Uterus (tissue), 2 donors: ENCODE measurements at regions not wholly inside any gene's neighbourhood (a gene's known extent, or its start where the extent isn't known, plus 50 kb on each side); places are given as distances from the start of the nearest gene placed in this dataset.

ENCODE experiments used
- POLR2A ChIP-seq, 2 donors: fragments of 450-650 bp; IDR thresholded peaks; one replicate each; pipeline ENCODE4 v1.6.1; 2016; ENCODE audit warnings: antibody characterized with exemption in 2 of 2, mild to moderate bottlenecking in 1 of 2, moderate library complexity in 1 of 2
- TF ChIP-seq, protein P1 (sequence below), 4 experiments: fragments of 200-600 bp in 2 of 4; fragments of 450-650 bp in 2 of 4; sonication (generic) in 2 of 4; IDR thresholded peaks; one replicate each; pipeline ENCODE4 v1.5.1; 2016 to 2019; ENCODE audit warnings: antibody characterized with exemption in 4 of 4, mild to moderate bottlenecking in 2 of 4, moderate library complexity in 1 of 4

DNA sequence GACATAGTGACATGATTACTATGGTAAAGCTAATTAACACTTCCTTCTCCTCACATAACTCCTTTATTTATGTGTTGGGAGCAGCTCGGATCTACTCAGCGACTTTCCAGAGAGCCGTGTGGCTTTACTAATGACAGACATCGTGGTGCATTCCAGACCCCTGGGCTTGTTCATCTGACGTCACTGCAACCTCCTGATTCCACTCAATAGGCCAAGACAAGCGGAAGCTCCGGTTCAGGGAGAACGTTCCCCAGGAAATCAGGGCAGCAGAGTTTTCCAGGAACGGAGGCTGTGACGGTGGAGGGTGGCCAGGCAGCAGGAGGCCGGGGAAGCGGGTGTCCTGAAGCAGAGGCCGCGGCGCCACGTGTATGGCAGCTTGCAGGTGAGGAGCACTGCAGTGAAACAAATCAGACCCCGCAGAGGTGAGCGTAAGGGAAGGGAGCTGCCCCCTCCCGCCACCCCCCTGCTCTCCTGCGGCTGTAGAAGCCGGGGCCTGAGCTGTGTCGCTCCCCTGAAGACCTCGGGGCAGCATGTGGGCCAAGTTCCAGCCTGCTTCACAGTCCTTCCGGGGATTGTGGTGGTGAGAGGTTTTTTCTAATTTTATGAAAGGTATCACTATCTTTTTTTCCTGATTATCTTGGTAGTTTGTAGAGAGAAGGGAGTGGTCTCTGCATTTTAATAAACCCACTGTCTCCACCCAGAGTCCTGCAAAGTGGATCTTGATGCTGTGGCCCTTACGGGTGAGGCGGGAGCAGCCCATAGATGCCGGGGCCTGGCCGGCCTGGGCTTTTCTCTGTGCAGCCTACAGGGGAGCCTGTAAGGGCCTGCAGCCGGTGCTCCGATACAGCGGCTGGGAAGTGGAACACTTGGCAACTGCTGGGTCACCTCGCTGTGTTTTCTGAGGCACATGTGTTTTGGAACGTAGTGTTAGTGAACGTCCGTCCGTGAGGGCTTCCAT, 220.4 kb upstream of the IRX4 start:
- TF ChIP-seq, protein P1, sequence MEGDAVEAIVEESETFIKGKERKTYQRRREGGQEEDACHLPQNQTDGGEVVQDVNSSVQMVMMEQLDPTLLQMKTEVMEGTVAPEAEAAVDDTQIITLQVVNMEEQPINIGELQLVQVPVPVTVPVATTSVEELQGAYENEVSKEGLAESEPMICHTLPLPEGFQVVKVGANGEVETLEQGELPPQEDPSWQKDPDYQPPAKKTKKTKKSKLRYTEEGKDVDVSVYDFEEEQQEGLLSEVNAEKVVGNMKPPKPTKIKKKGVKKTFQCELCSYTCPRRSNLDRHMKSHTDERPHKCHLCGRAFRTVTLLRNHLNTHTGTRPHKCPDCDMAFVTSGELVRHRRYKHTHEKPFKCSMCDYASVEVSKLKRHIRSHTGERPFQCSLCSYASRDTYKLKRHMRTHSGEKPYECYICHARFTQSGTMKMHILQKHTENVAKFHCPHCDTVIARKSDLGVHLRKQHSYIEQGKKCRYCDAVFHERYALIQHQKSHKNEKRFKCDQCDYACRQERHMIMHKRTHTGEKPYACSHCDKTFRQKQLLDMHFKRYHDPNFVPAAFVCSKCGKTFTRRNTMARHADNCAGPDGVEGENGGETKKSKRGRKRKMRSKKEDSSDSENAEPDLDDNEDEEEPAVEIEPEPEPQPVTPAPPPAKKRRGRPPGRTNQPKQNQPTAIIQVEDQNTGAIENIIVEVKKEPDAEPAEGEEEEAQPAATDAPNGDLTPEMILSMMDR (IDR thresholded peaks at IDR 0.05): no peak
- TF ChIP-seq POLR2A (IDR thresholded peaks at IDR 0.05): no peak
